ENCODE measurements at regions not wholly inside any gene's neighbourhood (a gene's known extent, or its start where the extent isn't known, plus 50 kb on each side); places are given as distances from the start of the nearest gene placed in this dataset.
A peak's percentile ranks its signal among the peaks of the same experiment; 100 is the strongest.
"Not testable (repeated sequence)": the region's sequence is repeated elsewhere in the genome, so short reads cannot be mapped to it uniquely, and the experiment has no call there.

GRCh38 chr4:123599920-123600810, 203.6 kb downstream of the SPRY1 start:
- no peak for DNase-seq (ENCODE audit: low read depth)
- TF ChIP-seq, protein P1, sequence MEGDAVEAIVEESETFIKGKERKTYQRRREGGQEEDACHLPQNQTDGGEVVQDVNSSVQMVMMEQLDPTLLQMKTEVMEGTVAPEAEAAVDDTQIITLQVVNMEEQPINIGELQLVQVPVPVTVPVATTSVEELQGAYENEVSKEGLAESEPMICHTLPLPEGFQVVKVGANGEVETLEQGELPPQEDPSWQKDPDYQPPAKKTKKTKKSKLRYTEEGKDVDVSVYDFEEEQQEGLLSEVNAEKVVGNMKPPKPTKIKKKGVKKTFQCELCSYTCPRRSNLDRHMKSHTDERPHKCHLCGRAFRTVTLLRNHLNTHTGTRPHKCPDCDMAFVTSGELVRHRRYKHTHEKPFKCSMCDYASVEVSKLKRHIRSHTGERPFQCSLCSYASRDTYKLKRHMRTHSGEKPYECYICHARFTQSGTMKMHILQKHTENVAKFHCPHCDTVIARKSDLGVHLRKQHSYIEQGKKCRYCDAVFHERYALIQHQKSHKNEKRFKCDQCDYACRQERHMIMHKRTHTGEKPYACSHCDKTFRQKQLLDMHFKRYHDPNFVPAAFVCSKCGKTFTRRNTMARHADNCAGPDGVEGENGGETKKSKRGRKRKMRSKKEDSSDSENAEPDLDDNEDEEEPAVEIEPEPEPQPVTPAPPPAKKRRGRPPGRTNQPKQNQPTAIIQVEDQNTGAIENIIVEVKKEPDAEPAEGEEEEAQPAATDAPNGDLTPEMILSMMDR (conservative IDR thresholded peaks at IDR 0.05; ENCODE audit: low read depth, low read length): no peak
- no peak overlapping the region for H3K4me3 ChIP-seq (ENCODE audit: low read length)

GRCh38 chr4:123600987-123601904, 204.7 kb downstream of the SPRY1 start:
- DNase-seq (ENCODE audit: low read depth): no peak
- no peak overlapping the region for H3K4me3 ChIP-seq (ENCODE audit: low read length)
- TF ChIP-seq, protein P1 (conservative IDR thresholded peaks at IDR 0.05; ENCODE audit: low read depth, low read length): no peak

DNA sequence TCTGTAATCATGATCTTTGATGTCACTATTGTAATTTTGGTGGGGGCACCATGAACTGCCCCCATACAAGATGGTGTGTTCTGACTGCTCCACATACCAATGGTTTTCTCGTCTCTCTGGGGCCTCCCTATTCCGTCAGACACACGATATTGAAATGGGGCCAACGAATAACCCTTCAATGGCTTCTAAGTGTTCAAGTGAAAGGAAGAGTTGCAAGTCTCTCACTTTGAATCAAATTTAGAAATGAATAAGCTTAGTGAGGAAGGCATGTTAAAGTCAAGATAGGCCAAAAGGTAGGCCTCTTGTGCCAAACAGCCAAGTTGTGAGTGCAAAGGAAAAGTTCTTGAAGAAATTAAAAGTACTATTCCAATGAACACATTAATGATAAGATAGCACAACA, 205.4 kb downstream of the SPRY1 start:
- TF ChIP-seq, protein P1 (conservative IDR thresholded peaks at IDR 0.05; ENCODE audit: low read depth, low read length): no peak
- no peak for DNase-seq (ENCODE audit: low read depth)
- H3K4me3 ChIP-seq (ENCODE audit: low read length): no peak overlapping the region

GRCh38 chr4:123603165-123603564, 206.6 kb downstream of the SPRY1 start:
- DNase-seq (ENCODE audit: low read depth): peak; percentile 74
- TF ChIP-seq, protein P1 (conservative IDR thresholded peaks at IDR 0.05; ENCODE audit: low read depth, low read length): no peak
- no peak overlapping the region for H3K4me3 ChIP-seq (ENCODE audit: low read length)

- not testable (repeated sequence) for DNase-seq (ENCODE audit: low read depth); H3K4me3 ChIP-seq (ENCODE audit: low read length)
These were observed 209.2 kb downstream of the SPRY1 start for GRCh38 chr4:123605797-123606196.

DNA sequence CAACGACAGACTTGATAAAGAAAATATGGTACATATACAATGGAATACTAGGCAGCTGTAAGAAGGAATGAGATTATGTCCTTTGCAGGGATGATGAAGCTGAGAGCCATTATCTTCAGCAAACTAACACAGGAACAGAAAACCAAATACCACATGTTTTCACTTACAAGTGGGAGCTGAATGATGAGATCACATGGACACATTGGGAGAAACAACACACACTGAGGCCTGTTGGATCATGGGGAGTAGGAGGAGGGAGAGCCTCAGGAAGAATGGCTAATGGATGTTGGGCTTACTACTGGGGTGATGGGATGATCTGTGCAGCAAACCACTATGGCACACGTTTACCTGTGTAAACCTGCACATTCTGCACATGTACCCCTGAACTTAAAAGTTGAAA, 209.7 kb downstream of the SPRY1 start:
- no peak overlapping the region for H3K4me3 ChIP-seq (ENCODE audit: low read length)
- DNase-seq (ENCODE audit: low read depth): no peak

More for the DNA sequence above, 209.7 kb downstream of the SPRY1 start:
- TF ChIP-seq, protein P1 (conservative IDR thresholded peaks at IDR 0.05; ENCODE audit: low read depth, low read length): no peak
